HEK293 (cell line): ENCODE measurements at regions not wholly inside any gene's neighbourhood (a gene's known extent, or its start where the extent isn't known, plus 50 kb on each side); places are given as distances from the start of the nearest gene placed in this dataset.

Experiments
- TCF7L2 ChIP-seq: IDR thresholded peaks from 2 replicates; pipeline ENCODE4 v1.6.1; 2011; ENCODE audit warnings: low read depth, mild to moderate bottlenecking, inconsistent platforms, low read length, moderate library complexity, borderline replicate concordance
- ZNF121 ChIP-seq: fragments of 450-650 bp; formaldehyde crosslinking; IDR thresholded peaks from 2 replicates; pipeline ENCODE4 v1.5.1; 2016; ENCODE audit warnings: missing biosample characterization, missing genetic modification characterization
- ZNF707 ChIP-seq: fragments of 450-650 bp; formaldehyde crosslinking; IDR thresholded peaks from 2 replicates; pipeline ENCODE4 v1.5.1; 2016; ENCODE audit warnings: missing biosample characterization, missing genetic modification characterization
- ZNF792 ChIP-seq: fragments of 450-650 bp; formaldehyde crosslinking; IDR thresholded peaks from 2 replicates; pipeline ENCODE4 v1.5.1; 2016; ENCODE audit warnings: missing biosample characterization, missing genetic modification characterization
- TF ChIP-seq, protein P1 (sequence below): fragments of 450-650 bp; formaldehyde crosslinking; IDR thresholded peaks from 2 replicates; pipeline ENCODE4 v1.5.1; 2016; ENCODE audit warnings: missing biosample characterization, missing genetic modification characterization
- TF ChIP-seq, protein P2 (sequence below): fragments of 450-650 bp; formaldehyde crosslinking; IDR thresholded peaks from 2 replicates; pipeline ENCODE4 v1.5.1; 2016; ENCODE audit warnings: missing biosample characterization, missing genetic modification characterization
- TF ChIP-seq, protein P3 (sequence below): fragments of 450-650 bp; formaldehyde crosslinking; IDR thresholded peaks from 2 replicates; pipeline ENCODE4 v1.5.1; 2016; ENCODE audit warnings: missing biosample characterization, missing genetic modification characterization

DNA sequence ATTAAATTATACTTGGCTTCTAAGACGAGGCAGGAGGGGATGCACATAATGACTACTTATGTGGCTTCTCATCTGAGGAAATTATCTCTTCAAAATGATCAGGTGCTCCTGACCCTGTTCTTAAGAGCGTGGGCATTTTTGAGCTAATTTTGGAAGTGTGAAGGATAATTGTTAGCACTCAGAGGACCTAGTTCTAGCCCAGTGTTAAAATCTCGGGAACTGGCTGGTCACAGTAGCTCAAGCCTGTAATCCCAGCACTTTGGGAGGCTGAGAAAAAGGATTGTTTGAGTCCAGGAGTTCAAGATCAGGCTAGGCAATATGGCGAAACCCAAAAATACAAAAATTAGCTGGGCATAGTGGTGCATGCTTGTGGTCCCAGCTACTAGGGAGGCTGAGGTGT lies 103.0 kb upstream of the DHX40 start:
- TF ChIP-seq, protein P1, sequence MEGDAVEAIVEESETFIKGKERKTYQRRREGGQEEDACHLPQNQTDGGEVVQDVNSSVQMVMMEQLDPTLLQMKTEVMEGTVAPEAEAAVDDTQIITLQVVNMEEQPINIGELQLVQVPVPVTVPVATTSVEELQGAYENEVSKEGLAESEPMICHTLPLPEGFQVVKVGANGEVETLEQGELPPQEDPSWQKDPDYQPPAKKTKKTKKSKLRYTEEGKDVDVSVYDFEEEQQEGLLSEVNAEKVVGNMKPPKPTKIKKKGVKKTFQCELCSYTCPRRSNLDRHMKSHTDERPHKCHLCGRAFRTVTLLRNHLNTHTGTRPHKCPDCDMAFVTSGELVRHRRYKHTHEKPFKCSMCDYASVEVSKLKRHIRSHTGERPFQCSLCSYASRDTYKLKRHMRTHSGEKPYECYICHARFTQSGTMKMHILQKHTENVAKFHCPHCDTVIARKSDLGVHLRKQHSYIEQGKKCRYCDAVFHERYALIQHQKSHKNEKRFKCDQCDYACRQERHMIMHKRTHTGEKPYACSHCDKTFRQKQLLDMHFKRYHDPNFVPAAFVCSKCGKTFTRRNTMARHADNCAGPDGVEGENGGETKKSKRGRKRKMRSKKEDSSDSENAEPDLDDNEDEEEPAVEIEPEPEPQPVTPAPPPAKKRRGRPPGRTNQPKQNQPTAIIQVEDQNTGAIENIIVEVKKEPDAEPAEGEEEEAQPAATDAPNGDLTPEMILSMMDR: no peak
- TF ChIP-seq TCF7L2: no peak
- no peak for TF ChIP-seq ZNF121 (tag by site-specific recombination)
- no peak for TF ChIP-seq ZNF792
- TF ChIP-seq, protein P2, sequence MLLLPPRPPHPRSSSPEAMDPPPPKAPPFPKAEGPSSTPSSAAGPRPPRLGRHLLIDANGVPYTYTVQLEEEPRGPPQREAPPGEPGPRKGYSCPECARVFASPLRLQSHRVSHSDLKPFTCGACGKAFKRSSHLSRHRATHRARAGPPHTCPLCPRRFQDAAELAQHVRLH (tag by site-specific recombination): no peak
- TF ChIP-seq, protein P3, sequence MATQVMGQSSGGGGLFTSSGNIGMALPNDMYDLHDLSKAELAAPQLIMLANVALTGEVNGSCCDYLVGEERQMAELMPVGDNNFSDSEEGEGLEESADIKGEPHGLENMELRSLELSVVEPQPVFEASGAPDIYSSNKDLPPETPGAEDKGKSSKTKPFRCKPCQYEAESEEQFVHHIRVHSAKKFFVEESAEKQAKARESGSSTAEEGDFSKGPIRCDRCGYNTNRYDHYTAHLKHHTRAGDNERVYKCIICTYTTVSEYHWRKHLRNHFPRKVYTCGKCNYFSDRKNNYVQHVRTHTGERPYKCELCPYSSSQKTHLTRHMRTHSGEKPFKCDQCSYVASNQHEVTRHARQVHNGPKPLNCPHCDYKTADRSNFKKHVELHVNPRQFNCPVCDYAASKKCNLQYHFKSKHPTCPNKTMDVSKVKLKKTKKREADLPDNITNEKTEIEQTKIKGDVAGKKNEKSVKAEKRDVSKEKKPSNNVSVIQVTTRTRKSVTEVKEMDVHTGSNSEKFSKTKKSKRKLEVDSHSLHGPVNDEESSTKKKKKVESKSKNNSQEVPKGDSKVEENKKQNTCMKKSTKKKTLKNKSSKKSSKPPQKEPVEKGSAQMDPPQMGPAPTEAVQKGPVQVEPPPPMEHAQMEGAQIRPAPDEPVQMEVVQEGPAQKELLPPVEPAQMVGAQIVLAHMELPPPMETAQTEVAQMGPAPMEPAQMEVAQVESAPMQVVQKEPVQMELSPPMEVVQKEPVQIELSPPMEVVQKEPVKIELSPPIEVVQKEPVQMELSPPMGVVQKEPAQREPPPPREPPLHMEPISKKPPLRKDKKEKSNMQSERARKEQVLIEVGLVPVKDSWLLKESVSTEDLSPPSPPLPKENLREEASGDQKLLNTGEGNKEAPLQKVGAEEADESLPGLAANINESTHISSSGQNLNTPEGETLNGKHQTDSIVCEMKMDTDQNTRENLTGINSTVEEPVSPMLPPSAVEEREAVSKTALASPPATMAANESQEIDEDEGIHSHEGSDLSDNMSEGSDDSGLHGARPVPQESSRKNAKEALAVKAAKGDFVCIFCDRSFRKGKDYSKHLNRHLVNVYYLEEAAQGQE (tag by site-specific recombination): no peak
- no peak for TF ChIP-seq ZNF707
